ENCODE measurements at regions not wholly inside any gene's neighbourhood (a gene's known extent, or its start where the extent isn't known, plus 50 kb on each side); places are given as distances from the start of the nearest gene placed in this dataset.

- TF ChIP-seq REST (IDR thresholded peaks at IDR 0.05) (no peak), CTCF (IDR thresholded peaks at IDR 0.05; ENCODE audit: low read depth, low read length, missing input control) (no peak), TAF1 (conservative IDR thresholded peaks at IDR 0.05) (no peak), FOXA2 (IDR thresholded peaks at IDR 0.05) (no peak), ZBTB33 (IDR thresholded peaks at IDR 0.05) (no peak), JUND (IDR thresholded peaks at IDR 0.05) (no peak), FOXA1 (IDR thresholded peaks at IDR 0.05) (no peak), RAD21 (IDR thresholded peaks at IDR 0.05) (no peak)
Observed at GRCh38 chr13:55563267-55563666, 1577.5 kb upstream of the PRR20A start.
